ENCODE measurements at regions not wholly inside any gene's neighbourhood (a gene's known extent, or its start where the extent isn't known, plus 50 kb on each side); places are given as distances from the start of the nearest gene placed in this dataset.
A peak's percentile ranks its signal among the peaks of the same experiment; 100 is the strongest.

DNA sequence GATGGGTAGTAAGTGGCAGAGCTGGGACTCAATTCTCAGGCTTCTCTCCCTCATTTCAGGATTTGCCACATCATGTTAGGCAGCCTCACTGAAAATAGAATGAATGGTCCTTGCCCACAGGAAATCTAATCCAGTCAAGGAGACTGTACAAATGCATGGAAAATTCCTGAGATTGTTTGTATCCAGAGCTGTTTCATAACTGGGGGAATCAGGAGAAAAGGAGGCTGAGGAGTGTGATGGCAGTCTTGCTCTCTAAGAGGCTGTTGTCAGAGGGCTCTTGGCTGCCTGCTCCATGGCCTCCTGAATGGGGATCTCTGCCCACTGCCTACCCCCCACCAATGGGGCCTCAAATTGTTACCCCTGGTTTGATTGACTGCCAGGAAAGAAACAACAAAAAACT is 141.9 kb upstream of the TNR start:
- Histone ChIP-seq H3K4me1 (ENCODE audit: control insufficient read depth in 2 of 2, insufficient read depth in 2 of 2, low read length in 2 of 2) (peaks cover 0 to 11% of the 10 kb centered on the region in 2 donors), H3K9me3 (ENCODE audit: control insufficient read depth in 2 of 2, insufficient read depth in 1 of 2, low read length in 1 of 2) (peaks cover 0 to 7% of the 10 kb centered on the region in 2 donors), H3K36me3 (ENCODE audit: control insufficient read depth in 2 of 2, insufficient read depth in 2 of 2, low read length in 1 of 2) (no peaks in the 10 kb centered on the region), H3K27ac (ENCODE audit: low read depth in 1 of 2, low read length in 1 of 2) (no peak overlapping the region), H3K4me3 (ENCODE audit: low read length in 2 of 2) (no peak overlapping the region), H3K27me3 (ENCODE audit: control insufficient read depth in 2 of 2, insufficient read depth in 1 of 2, low read length in 1 of 2) (peaks cover 0 to 8% of the 10 kb centered on the region in 2 donors)
- DNase-seq (ENCODE audit: low read depth in 6 of 9, low spot score in 9 of 9), result no peak

GRCh38 chr1:175884369-175884768 is 141.0 kb upstream of the TNR start:
- Histone ChIP-seq H3K36me3 (ENCODE audit: control insufficient read depth in 2 of 2, insufficient read depth in 2 of 2, low read length in 1 of 2) (no peaks in the 10 kb centered on the region), H3K27me3 (ENCODE audit: control insufficient read depth in 2 of 2, insufficient read depth in 1 of 2, low read length in 1 of 2) (peaks cover 0 to 8% of the 10 kb centered on the region in 2 donors), H3K27ac (ENCODE audit: low read depth in 1 of 2, low read length in 1 of 2) (no peak overlapping the region), H3K9me3 (ENCODE audit: control insufficient read depth in 2 of 2, insufficient read depth in 1 of 2, low read length in 1 of 2) (peaks cover 0 to 7% of the 10 kb centered on the region in 2 donors), H3K4me1 (ENCODE audit: control insufficient read depth in 2 of 2, insufficient read depth in 2 of 2, low read length in 2 of 2) (peaks cover 0 to 11% of the 10 kb centered on the region in 2 donors), H3K4me3 (ENCODE audit: low read length in 2 of 2) (no peak overlapping the region)
- no peak for DNase-seq (ENCODE audit: low read depth in 6 of 9, low spot score in 9 of 9)
- WGBS, result 78% methylated on average over 5 of the region's 5 CpGs

DNA sequence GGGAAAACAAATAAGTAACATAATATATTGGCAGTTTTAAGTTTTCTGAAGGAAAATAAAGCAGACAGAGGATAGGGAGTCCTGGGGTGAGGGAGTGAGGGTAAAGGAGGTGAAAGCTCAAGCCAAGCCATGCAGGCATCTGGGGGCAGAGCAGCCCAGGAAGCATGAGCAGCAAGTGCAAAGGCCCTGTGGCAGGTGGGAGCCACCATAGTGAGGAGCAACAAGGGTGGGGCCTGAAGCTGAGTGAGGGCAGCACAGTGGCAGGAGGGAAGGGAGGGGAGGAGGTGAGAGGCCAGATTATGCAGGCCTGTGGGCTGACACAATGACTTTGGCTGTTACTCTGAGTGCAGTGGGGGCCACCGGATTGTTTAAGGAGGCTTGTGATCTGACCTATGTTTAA is 138.8 kb upstream of the TNR start:
- WGBS, result 98% methylated on average over 1 of the region's 1 CpG
- Histone ChIP-seq H3K4me3 (ENCODE audit: low read length in 2 of 2) (no peak overlapping the region), H3K27me3 (ENCODE audit: control insufficient read depth in 2 of 2, insufficient read depth in 1 of 2, low read length in 1 of 2) (no peaks in the 10 kb centered on the region), H3K27ac (ENCODE audit: low read depth in 1 of 2, low read length in 1 of 2) (no peak overlapping the region), H3K36me3 (ENCODE audit: control insufficient read depth in 2 of 2, insufficient read depth in 2 of 2, low read length in 1 of 2) (no peaks in the 10 kb centered on the region), H3K4me1 (ENCODE audit: control insufficient read depth in 2 of 2, insufficient read depth in 2 of 2, low read length in 2 of 2) (peaks cover 0 to 9% of the 10 kb centered on the region in 2 donors), H3K9me3 (ENCODE audit: control insufficient read depth in 2 of 2, insufficient read depth in 1 of 2, low read length in 1 of 2) (no peaks in the 10 kb centered on the region)
- DNase-seq (ENCODE audit: low read depth in 6 of 9, low spot score in 9 of 9), result no peak

GRCh38 chr1:175881246-175881976 is 138.0 kb upstream of the TNR start:
- Histone ChIP-seq H3K4me3 (ENCODE audit: low read length in 2 of 2) (no peak overlapping the region), H3K4me1 (ENCODE audit: control insufficient read depth in 2 of 2, insufficient read depth in 2 of 2, low read length in 2 of 2) (peaks cover 0 to 9% of the 10 kb centered on the region in 2 donors), H3K27me3 (ENCODE audit: control insufficient read depth in 2 of 2, insufficient read depth in 1 of 2, low read length in 1 of 2) (no peaks in the 10 kb centered on the region), H3K9me3 (ENCODE audit: control insufficient read depth in 2 of 2, insufficient read depth in 1 of 2, low read length in 1 of 2) (no peaks in the 10 kb centered on the region), H3K36me3 (ENCODE audit: control insufficient read depth in 2 of 2, insufficient read depth in 2 of 2, low read length in 1 of 2) (no peaks in the 10 kb centered on the region), H3K27ac (ENCODE audit: low read depth in 1 of 2, low read length in 1 of 2) (no peak overlapping the region)
- 52% methylated on average over 8 of the region's 8 CpGs for WGBS
- peak in 4 of 9 donors; percentile 9 to 62 (median 24) for DNase-seq (ENCODE audit: low read depth in 6 of 9, low spot score in 9 of 9)

GRCh38 chr1:175878775-175879174 is 135.4 kb upstream of the TNR start:
- H3K9me3 ChIP-seq (ENCODE audit: control insufficient read depth in 2 of 2, insufficient read depth in 1 of 2, low read length in 1 of 2), result no peaks in the 10 kb centered on the region
- 89% methylated on average over 8 of the region's 8 CpGs for WGBS
- no peak overlapping the region for H3K27ac ChIP-seq (ENCODE audit: low read depth in 1 of 2, low read length in 1 of 2)
- peaks cover 0 to 9% of the 10 kb centered on the region in 2 donors for H3K4me1 ChIP-seq (ENCODE audit: control insufficient read depth in 2 of 2, insufficient read depth in 2 of 2, low read length in 2 of 2)
- H3K36me3 ChIP-seq (ENCODE audit: control insufficient read depth in 2 of 2, insufficient read depth in 2 of 2, low read length in 1 of 2), result no peaks in the 10 kb centered on the region
- DNase-seq (ENCODE audit: low read depth in 6 of 9, low spot score in 9 of 9), result no peak
- no peaks in the 10 kb centered on the region for H3K27me3 ChIP-seq (ENCODE audit: control insufficient read depth in 2 of 2, insufficient read depth in 1 of 2, low read length in 1 of 2)
- H3K4me3 ChIP-seq (ENCODE audit: low read length in 2 of 2), result no peak overlapping the region

GRCh38 chr1:175877939-175878737 is 134.7 kb upstream of the TNR start:
- Histone ChIP-seq H3K36me3 (ENCODE audit: control insufficient read depth in 2 of 2, insufficient read depth in 2 of 2, low read length in 1 of 2) (no peaks in the 10 kb centered on the region), H3K9me3 (ENCODE audit: control insufficient read depth in 2 of 2, insufficient read depth in 1 of 2, low read length in 1 of 2) (no peaks in the 10 kb centered on the region), H3K4me3 (ENCODE audit: low read length in 2 of 2) (no peak overlapping the region), H3K27me3 (ENCODE audit: control insufficient read depth in 2 of 2, insufficient read depth in 1 of 2, low read length in 1 of 2) (no peaks in the 10 kb centered on the region), H3K4me1 (ENCODE audit: control insufficient read depth in 2 of 2, insufficient read depth in 2 of 2, low read length in 2 of 2) (peaks cover 0 to 9% of the 10 kb centered on the region in 2 donors), H3K27ac (ENCODE audit: low read depth in 1 of 2, low read length in 1 of 2) (no peak overlapping the region)
- WGBS, result 93% methylated on average over 20 of the region's 20 CpGs
- no peak for DNase-seq (ENCODE audit: low read depth in 6 of 9, low spot score in 9 of 9)

- Histone ChIP-seq H3K9me3 (ENCODE audit: control insufficient read depth in 2 of 2, insufficient read depth in 1 of 2, low read length in 1 of 2) (no peaks in the 10 kb centered on the region), H3K27ac (ENCODE audit: low read depth in 1 of 2, low read length in 1 of 2) (no peak overlapping the region), H3K27me3 (ENCODE audit: control insufficient read depth in 2 of 2, insufficient read depth in 1 of 2, low read length in 1 of 2) (no peaks in the 10 kb centered on the region), H3K36me3 (ENCODE audit: control insufficient read depth in 2 of 2, insufficient read depth in 2 of 2, low read length in 1 of 2) (no peaks in the 10 kb centered on the region), H3K4me3 (ENCODE audit: low read length in 2 of 2) (no peak overlapping the region), H3K4me1 (ENCODE audit: control insufficient read depth in 2 of 2, insufficient read depth in 2 of 2, low read length in 2 of 2) (no peaks in the 10 kb centered on the region)
- DNase-seq (ENCODE audit: low read depth in 6 of 9, low spot score in 9 of 9), result no peak
- 97% methylated on average over 6 of the region's 6 CpGs for WGBS
These were observed 132.2 kb upstream of the TNR start for GRCh38 chr1:175875556-175875955.

GRCh38 chr1:175874081-175874480 is 130.7 kb upstream of the TNR start:
- Histone ChIP-seq H3K27me3 (ENCODE audit: control insufficient read depth in 2 of 2, insufficient read depth in 1 of 2, low read length in 1 of 2) (no peaks in the 10 kb centered on the region), H3K9me3 (ENCODE audit: control insufficient read depth in 2 of 2, insufficient read depth in 1 of 2, low read length in 1 of 2) (no peaks in the 10 kb centered on the region), H3K36me3 (ENCODE audit: control insufficient read depth in 2 of 2, insufficient read depth in 2 of 2, low read length in 1 of 2) (no peaks in the 10 kb centered on the region), H3K4me3 (ENCODE audit: low read length in 2 of 2) (no peak overlapping the region), H3K27ac (ENCODE audit: low read depth in 1 of 2, low read length in 1 of 2) (no peak overlapping the region), H3K4me1 (ENCODE audit: control insufficient read depth in 2 of 2, insufficient read depth in 2 of 2, low read length in 2 of 2) (no peaks in the 10 kb centered on the region)
- no peak for DNase-seq (ENCODE audit: low read depth in 6 of 9, low spot score in 9 of 9)
- 97% methylated on average over 2 of the region's 2 CpGs for WGBS

GRCh38 chr1:175873290-175873935 is 130.0 kb upstream of the TNR start:
- Histone ChIP-seq H3K36me3 (ENCODE audit: control insufficient read depth in 2 of 2, insufficient read depth in 2 of 2, low read length in 1 of 2) (no peaks in the 10 kb centered on the region), H3K4me3 (ENCODE audit: low read length in 2 of 2) (no peak overlapping the region), H3K27me3 (ENCODE audit: control insufficient read depth in 2 of 2, insufficient read depth in 1 of 2, low read length in 1 of 2) (no peaks in the 10 kb centered on the region), H3K27ac (ENCODE audit: low read depth in 1 of 2, low read length in 1 of 2) (no peak overlapping the region), H3K9me3 (ENCODE audit: control insufficient read depth in 2 of 2, insufficient read depth in 1 of 2, low read length in 1 of 2) (no peaks in the 10 kb centered on the region), H3K4me1 (ENCODE audit: control insufficient read depth in 2 of 2, insufficient read depth in 2 of 2, low read length in 2 of 2) (no peaks in the 10 kb centered on the region)
- 66% methylated on average over 6 of the region's 6 CpGs for WGBS
- DNase-seq (ENCODE audit: low read depth in 6 of 9, low spot score in 9 of 9), result no peak
